ENCODE measurements at regions not wholly inside any gene's neighbourhood (a gene's known extent, or its start where the extent isn't known, plus 50 kb on each side); places are given as distances from the start of the nearest gene placed in this dataset.

- TF ChIP-seq ESRRA (IDR thresholded peaks at IDR 0.05; ENCODE audit: low read length), result no peak
- no peak for TF ChIP-seq MYC (IDR thresholded peaks at IDR 0.05; ENCODE audit: insufficient read depth, insufficient read length, insufficient replicate concordance, low read length, severe bottlenecking)
- no peak for TF ChIP-seq POLR2A (IDR thresholded peaks at IDR 0.05; ENCODE audit: low read depth, low read length)
- no peak for TF ChIP-seq POLR2AphosphoS5 (IDR thresholded peaks at IDR 0.05; ENCODE audit: low read length)
- no peak for TF ChIP-seq CTCF (IDR thresholded peaks at IDR 0.05 in 2 of 3, conservative IDR thresholded peaks at IDR 0.05 in 1 of 3; ENCODE audit: control insufficient read depth in 2 of 3, extremely low read depth in 1 of 3, insufficient read depth in 1 of 3, low read depth in 3 of 3, low read length in 3 of 3)
- no peak for TF ChIP-seq HDAC2 (IDR thresholded peaks at IDR 0.05)
- TF ChIP-seq CEBPB (IDR thresholded peaks at IDR 0.05; ENCODE audit: borderline replicate concordance in 1 of 2, low read depth in 2 of 2, low read length in 2 of 2), result no peak
- TF ChIP-seq REST (IDR thresholded peaks at IDR 0.05; ENCODE audit: low read depth, low read length), result no peak
- no peak for TF ChIP-seq PAX5 (IDR thresholded peaks at IDR 0.05; ENCODE audit: borderline replicate concordance, low read depth, low read length)
Measured at GRCh38 chr17:30580916-30581315, 103.7 kb downstream of the GOSR1 start.

Data from GM12878 (cell line).